HG03135 (cell line): ENCODE measurements at regions not wholly inside any gene's neighbourhood (a gene's known extent, or its start where the extent isn't known, plus 50 kb on each side); places are given as distances from the start of the nearest gene placed in this dataset.

Experiments used
- ATAC-seq: cut with Tn5 transposase; IDR thresholded peaks from one replicate; pipeline ENCODE4 v1.9.1; 2021; ENCODE audit warnings: mild to moderate bottlenecking, moderate library complexity; ENCODE audit not compliant: unreplicated experiment

DNA sequence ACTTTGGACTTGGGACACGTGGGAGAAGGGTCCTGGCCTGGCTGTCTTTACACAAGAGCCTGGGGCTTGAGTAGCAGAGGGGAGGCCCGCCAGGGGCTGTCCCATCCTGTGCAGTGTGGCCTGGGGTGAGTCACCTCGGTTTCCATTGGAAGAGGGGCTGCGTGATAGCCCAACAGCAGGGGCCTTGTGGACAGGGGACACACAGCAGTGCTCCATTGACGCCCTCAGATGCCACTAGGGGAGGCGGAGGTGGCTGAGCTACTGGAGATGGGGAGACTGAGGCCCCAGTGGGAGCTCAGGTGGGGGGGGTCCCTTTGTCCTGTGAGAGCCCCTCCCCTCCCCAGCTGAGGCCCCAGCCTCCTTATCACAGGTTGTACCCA, 50.0 kb upstream of the RNU6ATAC start:
- no peak for ATAC-seq

DNA sequence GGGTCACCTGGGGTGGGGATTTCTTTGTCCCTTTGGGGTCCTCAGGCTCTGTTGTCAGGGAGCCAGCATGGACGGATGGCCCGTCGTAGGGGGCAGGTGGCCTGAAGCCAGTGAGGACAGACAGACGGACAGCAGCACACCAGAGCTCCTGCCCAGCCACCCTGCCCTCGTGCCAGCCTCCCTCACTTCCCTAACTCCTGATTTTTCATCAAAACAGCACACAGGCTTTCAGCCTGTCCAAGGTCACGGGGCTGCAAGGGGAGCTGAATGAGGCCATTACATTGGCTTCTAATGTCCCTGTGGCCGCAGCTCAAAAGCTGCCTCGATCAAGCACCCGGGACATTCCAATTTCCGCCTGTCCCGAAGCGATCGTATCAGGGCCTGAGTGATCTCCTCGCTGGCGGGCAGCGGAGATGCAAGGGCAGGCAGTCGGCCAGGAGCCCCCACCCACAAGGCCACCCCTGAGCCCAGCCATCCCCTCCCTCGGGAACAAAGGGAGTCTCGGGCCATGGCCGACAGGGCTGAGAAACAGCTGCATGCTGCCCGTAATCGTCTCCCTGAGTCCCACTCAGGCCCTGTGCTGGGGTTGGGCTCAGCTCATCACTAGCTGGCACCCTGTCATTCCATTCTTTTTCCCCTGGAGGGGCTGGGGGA, 50.5 kb upstream of the RNU6ATAC start:
- no peak for ATAC-seq

DNA sequence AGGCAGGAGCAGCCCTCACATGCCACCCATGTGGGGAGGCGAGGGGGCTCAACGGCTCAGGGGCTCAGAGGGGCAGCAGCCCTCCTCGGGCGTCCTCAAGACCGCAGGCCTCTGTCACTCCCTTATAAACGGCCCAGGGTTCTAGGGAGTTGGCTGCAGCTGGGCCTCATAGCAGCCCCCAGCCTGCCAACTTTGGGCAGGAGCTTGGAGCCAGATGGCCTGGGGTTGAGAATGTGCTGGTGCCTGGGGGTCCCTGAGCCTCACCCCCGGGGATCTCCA, 51.0 kb upstream of the RNU6ATAC start:
- no peak for ATAC-seq

DNA sequence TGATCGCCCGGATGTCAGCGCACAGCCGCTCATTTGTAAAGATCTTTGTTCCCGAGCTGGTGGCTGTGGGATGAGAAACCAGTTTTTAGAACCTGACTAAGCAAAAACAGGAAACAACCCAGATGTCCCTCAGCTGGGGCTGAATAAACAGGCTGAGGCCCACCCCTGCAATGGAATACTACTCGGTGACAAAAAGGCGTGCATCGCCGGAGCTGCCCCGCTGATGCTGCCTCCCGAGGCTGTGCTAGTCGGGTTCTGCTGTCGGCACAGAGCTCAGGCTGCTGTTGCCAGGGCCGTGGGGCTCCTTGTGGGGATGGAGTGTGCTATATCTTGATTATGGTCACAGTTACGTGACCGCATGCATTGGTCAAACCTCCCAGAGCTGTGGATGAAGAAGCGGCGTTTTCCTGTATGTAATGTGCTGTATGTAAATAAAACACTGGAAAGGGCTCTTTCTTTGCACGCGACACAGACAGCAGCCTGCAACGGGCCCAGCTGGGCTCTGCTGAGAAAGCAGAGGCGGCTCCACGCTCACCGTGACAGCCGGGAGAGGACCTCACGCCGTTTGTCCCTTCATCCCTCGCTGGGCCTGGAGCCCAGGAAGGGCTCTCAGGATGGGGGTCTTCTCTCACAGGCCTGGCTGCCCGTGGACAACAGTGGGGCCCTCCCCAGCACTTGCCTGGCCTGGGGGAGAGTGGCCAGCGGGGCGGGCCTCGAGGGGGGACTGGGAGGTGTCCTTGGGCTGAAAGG, 51.5 kb upstream of the RNU6ATAC start:
- no peak for ATAC-seq

DNA sequence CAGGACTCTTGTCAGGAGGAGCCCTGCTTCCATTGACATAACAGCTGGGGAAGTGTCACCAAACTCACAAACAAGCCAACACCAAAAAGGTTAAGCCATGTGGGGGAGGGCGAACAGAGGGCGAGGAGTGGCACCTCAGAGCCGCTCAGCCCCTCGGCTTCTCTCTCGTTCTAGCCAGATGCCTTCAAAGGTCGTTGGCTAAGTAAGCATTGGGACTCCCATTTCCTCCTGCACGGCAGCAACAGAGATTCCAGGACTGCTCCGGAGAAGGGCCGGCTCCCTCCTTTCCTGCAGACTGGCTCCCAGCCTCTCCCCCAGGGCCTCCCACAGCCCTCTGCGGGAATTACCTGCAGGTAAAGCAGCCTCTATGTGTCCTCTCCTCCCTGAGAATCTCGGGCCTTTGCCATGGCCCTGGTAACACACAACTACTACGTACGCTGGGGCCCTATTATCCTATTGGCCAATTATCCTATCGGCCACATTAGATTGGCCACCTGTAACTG, 52.1 kb upstream of the RNU6ATAC start:
- no peak for ATAC-seq

DNA sequence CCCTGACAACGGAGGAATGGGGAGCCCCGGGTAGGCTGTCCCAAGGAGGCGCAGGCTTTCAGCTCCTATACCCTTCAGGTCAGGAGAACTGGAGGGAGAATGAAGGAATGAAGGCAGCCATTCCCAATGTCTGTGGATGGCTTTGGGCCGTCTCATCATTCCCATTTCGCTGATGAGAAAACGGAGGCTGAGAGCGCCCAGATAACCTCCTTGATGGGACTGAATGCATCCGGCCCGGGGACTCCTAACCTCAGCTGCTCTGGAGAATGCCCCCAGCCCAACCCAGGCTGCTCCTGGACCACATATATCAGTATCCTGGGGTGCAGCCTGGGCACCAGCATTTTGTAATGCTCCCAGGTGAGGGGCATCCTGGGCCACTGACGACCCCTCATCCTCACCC, 52.6 kb upstream of the RNU6ATAC start:
- ATAC-seq: no peak

DNA sequence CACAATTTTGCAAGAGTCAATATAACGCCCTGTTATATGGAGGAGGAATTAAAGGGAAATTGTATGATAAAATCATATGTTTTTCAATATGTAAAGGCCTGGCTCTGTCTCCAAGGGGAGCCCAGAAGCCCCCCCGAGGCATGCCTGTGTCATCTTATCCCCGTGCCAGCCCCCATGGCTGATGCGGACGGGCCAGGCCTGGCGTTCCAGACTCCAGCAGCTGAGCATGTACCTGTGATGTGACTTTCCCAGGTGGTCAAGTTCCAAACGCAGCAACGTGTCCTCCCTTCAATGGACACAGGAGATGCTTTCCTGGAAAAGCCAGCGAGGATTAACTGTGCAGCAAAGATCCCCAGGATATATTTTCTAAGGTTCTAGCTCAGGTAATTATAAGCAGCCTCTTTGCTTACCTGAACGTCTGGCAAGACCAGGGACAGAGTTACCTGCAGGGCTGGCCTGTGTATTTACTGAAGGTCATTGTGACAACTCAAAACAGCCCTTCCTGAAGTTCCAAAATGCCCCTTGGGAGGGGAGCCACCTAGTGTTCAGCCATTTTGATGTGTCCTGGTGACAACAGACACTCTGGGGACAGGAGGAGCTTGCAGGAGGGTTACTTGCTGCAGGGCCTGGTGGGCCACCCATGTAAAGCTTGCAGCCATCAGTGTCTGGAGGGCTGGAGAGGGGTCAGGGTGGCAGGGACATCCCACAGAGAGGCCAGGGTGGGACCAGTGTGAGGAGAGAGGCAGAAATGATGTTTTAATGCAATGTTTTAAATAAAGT, 53.3 kb upstream of the RNU6ATAC start:
- ATAC-seq: no peak

DNA sequence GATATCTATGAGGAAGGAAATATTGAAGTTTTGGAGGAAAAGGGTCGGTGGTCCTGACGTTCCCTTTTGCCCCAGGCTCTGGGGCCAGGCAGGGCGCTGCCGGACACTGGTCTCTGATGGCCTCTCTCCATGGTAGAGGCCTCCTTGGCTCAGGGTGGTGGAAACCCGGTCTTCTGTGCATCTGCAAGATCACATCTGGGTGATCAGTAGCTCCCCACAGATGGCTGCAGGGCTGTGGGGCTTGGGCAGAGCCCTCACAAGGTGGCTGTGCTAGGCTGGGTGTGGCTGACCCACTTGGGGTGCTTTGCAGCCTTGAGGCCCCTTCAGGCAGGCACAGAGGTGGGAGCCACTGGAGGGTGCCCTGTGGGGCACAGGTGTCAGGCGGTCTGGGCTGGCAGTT, 53.9 kb upstream of the RNU6ATAC start:
- ATAC-seq: no peak

DNA sequence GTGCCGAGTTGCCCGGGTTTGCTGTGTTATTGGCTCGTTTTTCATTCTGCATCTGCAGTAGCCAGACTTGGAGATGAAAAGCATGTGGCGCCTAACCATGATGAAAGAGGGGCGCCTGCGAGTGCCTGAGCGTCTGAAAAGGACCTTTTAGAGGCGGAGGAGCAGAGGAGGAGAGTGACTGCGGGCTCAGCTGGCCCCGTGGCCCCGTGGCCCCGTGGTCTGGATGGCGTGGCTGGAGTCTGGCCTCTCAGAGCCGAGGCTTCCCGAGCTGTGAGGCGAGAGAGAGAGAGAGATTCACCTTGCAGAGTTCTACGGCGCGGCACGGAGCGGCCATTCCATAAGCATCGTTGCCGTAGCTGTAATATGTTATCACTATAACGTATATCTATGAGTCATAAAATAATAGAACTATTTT, 55.3 kb upstream of the RNU6ATAC start:
- ATAC-seq: no peak

DNA sequence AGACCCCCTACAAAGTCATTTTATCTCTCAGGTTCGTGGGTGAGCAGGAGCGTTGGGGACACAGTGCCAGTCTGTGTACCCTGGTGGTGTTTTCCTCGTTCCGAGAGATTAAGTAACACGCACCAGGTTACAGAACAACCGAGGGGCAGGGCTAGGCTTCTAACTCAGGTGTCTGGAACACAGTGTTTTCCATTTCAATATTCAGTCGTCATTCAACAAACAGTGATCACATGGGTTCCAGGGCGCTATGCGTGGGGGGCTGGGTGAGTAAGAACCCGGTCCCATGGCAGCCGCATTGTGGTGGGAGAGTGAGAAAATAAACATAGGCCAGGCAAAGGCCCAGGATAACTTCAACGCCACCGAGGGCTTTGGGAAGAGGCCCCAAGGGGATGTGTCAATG, 55.9 kb upstream of the RNU6ATAC start:
- ATAC-seq: no peak

DNA sequence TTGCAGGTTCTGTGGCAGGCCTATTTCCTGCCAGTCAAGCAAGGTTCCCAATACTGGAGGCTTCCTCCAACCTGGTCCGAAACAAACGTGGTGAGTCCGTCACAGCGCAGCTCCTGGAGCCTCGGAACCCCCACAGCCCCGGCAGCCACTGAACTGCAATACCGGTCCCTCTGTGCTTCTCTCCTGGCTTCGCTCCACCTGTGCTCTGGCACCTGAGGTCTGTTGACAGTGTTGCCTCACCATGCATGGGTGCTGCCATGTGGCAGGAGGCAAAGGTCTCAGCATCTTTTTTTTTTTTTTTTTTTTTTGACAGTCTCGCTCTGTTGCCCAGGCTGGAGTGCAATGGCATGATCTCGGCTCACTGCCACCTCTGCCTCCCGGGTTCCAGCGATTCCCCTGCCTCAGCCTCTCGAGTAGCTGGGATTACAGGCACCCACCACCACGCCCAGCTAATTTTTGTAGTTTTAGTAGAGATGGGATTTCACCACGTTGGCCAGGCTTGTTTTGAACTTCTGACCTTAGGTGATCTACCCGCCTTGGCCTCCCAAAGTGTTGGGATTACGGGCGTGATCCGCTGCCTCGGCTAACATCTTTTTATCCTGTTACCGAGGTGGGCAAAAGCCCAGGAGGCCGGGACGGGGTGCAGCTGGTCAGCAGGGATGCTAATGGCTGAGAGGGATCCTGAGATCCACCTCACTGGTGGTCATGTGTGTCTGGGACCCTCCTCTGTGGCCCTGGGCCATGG, 57.1 kb upstream of the RNU6ATAC start:
- ATAC-seq: no peak

DNA sequence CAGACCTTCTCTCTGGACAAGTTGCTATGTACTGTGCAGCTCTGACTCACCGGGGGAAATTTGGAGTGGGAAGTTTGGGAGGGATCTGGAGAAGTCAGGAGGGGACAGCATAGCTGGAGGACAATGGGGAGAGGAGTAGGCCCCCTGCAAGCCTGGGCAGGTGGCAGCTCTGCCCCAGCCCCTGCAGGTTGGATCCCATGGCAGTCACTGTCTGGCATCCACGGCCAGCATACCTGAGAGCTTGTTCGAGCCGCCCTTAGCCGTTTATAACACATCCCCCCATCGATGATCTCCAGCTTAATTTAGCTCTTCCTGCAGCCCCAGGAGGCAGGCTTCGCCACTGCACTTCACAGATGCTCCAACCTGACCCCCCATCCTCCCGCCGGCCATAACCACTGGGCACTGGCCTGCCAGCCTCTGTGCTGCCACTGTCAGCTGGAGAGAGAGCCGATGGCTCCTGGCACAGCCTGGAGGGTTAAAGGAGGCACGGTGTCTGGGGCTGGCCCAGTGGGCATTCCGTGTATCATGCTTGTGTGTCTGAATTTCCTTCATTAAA, 57.7 kb upstream of the RNU6ATAC start:
- ATAC-seq: no peak

DNA sequence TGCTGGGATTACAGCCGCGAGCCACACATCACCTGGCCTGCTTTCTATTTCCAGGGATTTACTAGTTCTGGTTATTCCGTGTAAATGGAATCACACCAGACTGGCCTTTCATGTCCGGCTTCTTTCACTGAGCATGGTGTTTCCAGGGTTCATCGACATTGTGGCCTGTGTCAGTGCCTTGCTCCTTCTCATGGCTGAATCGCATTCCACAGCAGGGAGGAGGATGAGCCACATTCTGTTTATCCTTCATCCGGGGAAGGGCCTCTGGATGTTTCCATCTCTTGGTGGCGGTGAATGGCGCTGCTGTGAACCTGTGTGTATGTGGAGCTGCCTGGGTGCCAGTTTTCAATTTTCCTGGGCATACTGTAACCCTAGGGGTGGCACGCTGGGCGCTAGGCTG, 58.7 kb upstream of the RNU6ATAC start:
- ATAC-seq: no peak

DNA sequence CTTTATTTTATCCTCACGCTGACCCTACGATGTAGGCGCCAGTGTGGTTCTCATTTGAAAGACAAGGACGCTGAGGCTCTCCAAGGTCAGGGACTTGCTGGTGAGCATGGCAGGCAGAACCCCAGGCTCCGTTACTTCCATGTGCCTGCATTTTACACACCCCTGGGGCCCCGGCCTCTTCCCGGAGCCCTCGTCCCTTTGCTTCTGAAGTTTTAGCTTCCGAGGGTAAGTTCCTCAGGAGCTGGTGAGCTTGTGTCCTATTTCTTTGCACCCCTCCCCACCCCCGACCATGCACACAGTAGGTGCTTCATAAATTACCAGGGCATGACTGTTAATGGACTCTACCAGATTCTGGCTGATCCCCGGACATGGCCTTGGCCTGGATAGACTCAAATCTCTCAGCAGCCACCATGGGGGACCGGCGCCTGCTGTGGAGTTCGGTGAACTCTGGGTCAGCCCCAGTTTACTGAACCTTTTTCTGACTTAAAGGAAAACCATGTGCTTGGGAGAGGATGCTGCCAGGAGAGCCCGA, 59.3 kb upstream of the RNU6ATAC start:
- no peak for ATAC-seq

DNA sequence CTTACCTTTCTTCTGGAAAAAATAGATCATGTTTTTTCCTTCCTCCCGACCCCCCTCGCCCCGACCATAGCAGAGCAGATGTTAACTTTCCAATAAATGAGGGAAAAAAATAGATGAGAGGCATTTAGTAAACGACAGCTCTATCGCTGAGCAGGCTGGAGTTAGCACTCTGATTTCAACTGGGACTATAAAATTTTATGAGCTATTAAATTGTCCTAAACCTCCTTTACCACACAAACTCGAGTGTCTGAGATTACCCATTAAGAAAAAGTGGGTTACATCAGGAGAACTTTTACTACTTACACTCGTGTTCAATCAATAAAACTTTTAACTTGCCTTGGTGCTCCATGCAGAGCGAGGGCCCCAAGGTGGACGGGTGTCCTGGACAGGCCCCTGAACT, 59.8 kb upstream of the RNU6ATAC start:
- ATAC-seq: no peak

DNA sequence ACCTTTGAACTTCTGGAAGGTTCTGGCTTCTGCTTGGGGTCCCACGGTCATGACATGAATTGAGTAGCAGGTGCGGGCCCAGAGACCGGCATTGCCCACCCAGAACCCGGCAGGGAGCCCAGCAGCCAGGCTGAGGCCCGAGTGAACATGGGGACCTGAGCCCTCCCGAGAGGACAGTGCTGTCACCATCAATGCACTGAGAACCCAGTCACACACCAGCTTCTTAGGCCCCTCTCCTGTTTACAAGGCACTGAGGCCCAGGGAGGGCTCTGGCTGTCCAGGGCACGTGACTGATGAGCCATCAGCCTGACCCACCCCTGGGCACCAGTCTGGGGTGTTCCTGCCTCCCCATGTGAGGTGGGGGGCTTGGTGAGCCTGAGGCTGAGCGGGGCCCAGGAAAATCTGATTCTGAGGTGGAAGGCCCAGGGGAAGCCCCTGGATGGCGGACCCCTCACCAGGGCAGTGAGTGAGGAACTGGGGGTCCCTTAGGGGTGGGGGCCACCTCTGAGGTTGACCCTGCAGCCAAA, 60.3 kb upstream of the RNU6ATAC start:
- no peak for ATAC-seq

DNA sequence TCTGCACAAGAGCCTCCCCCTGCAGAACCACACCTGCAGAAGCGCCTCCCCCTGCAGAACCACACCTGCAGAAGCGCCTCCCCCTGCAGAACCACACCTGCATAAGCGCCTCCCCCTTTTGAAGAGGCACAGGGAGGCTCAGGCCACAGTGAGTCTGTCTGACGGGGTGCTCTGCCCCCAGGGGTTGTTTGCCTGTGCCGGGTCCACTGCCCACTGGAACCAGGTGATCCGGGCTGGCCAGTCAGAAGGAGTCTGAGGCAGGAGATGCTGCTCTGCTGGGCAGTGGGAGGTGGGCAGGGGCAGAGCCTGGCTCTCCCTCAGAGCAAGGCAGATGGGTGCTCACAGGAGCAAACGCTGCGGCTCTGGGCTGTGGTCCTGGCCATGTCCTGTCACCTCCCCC, 60.8 kb upstream of the RNU6ATAC start:
- no peak for ATAC-seq

DNA sequence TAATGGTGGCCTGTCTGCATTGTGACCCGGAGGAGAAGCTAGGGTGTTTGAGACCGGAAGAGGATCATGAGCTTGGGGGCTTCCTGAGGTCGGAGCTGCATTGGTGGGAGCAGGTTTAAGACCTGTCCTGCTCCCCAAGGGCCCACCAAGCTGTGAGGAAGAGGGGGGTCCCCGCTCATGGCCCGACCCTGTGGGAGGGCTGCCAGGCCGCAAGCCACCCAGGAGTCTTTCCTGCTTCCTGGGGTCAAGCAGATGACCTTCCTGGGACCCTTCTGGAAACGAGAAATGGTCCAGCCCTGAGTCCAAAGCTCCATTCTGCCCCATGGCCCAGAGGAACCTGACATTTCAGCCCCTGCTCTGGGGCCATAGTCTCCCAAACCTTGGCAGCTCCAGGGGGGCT, 61.5 kb upstream of the RNU6ATAC start:
- ATAC-seq: no peak

DNA sequence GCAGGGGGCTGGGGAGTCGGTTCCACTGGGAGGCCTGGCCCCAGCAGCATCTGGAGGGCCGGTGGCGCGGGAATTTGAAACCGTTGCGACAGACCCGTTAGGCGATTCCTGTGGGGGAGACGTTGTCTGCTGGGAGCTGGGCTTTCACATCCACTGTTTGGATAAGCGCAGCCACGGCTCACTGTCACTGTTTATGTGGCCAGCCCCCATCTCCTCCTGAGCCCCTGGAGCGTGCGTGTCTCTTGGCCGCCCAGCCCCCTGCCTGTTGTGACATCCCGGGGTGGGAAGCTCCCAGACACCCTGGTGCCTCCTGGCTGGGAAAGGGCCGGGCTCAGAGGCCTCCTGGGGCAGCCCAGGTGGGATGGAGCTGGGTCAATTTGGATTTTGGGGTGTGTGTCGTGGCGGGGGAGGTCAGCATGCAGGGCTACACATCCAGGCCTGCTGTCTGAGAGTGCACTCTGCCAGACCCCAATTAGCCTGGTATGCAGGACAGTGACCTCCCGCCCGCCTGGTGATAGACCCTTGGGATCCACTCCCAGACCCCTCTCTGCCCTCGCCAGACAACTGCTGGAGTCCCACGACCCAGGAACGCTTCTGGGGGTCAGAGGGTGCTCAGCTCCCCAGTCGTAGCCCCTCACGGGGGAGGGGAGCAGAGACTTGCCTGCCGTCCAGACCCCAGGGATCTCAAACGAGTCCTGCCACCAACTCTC, 62.0 kb upstream of the RNU6ATAC start:
- no peak for ATAC-seq
